Activated CD8-positive, alpha-beta memory T cell treated with anti-CD3 and anti-CD28 coated beads for 36 hours (primary cell): ENCODE measurements at regions not wholly inside any gene's neighbourhood (a gene's known extent, or its start where the extent isn't known, plus 50 kb on each side); places are given as distances from the start of the nearest gene placed in this dataset.

Experiments used
- CTCF ChIA-PET: fragments of 350-600 bp; sonication (Branson Sonifier 250); formaldehyde crosslinking; loops from one replicate; lab custom pipeline; 2021; ENCODE audit warnings: antibody characterized with exemption; lab: Charles Lee
- POLR2A ChIA-PET: fragments of 350-600 bp; sonication (Branson Sonifier 250); formaldehyde crosslinking; loops from one replicate; lab custom pipeline; 2021; ENCODE audit warnings: antibody characterized with exemption; lab: Charles Lee

GRCh38 chr15:66615846-66616245 is 50.0 kb upstream of the LCTL start:
- CTCF ChIA-PET: no interaction called here

GRCh38 chr15:66617137-66618090 is 51.6 kb upstream of the LCTL start:
- ChIA-PET POLR2A (no interaction called here), CTCF (interaction anchor here (0.9 kb wide), 1 partner anchor 13 kb away, joined by 4 read pairs; no protein-coding TSS in a partner anchor)

More at GRCh38 chr15:66615846-66616245, 50.0 kb upstream of the LCTL start:
- POLR2A ChIA-PET: no interaction called here

- POLR2A ChIA-PET: interaction anchor here (0.5 kb wide), 1 partner anchor 133 kb away, joined by 4 read pairs; no protein-coding TSS in a partner anchor
- CTCF ChIA-PET: interaction anchor here (0.6 to 3.1 kb wide), 7 partner anchors 10 to 314 kb away, joined by 3 to 9 read pairs (median 3); no protein-coding TSS in a partner anchor
Observed at GRCh38 chr15:66619152-66619903, 53.5 kb upstream of the LCTL start.

- ChIA-PET CTCF (interaction anchor here (1.7 to 3.1 kb wide), 2 partner anchors 11 to 231 kb away, joined by 9 read pairs; no protein-coding TSS in a partner anchor), POLR2A (no interaction called here)
Observed at GRCh38 chr15:66620341-66620740, 54.5 kb upstream of the LCTL start.

- ChIA-PET POLR2A (no interaction called here), CTCF (interaction anchor here (3.1 kb wide), 1 partner anchor 11 kb away, joined by 9 read pairs; no protein-coding TSS in a partner anchor)
Observed at GRCh38 chr15:66620744-66621344, 55.0 kb upstream of the LCTL start.

- ChIA-PET CTCF (no interaction called here), POLR2A (no interaction called here)
Observed at GRCh38 chr15:66621491-66622467, 56.0 kb upstream of the LCTL start.

- CTCF ChIA-PET: no interaction called here
- POLR2A ChIA-PET: no interaction called here
Observed at GRCh38 chr15:66622591-66623022, 56.8 kb upstream of the LCTL start.

GRCh38 chr15:66623801-66624453 is 58.1 kb upstream of the LCTL start:
- CTCF ChIA-PET: no interaction called here
- POLR2A ChIA-PET: no interaction called here

- ChIA-PET CTCF (no interaction called here), POLR2A (no interaction called here)
Observed at GRCh38 chr15:66625531-66625930, 59.7 kb upstream of the LCTL start.

- POLR2A ChIA-PET: no interaction called here
- CTCF ChIA-PET: no interaction called here
Observed at GRCh38 chr15:66625974-66626373, 60.2 kb upstream of the LCTL start.

- POLR2A ChIA-PET: no interaction called here
- CTCF ChIA-PET: interaction anchor here (0.8 kb wide), 1 partner anchor 22 kb away, joined by 3 read pairs; no protein-coding TSS in a partner anchor
Observed at GRCh38 chr15:66628976-66629723, 63.4 kb upstream of the LCTL start.

- POLR2A ChIA-PET: no interaction called here
- CTCF ChIA-PET: interaction anchor here (0.8 kb wide), 1 partner anchor 23 kb away, joined by 3 read pairs; no protein-coding TSS in a partner anchor
Observed at GRCh38 chr15:66629817-66630576, 64.2 kb upstream of the LCTL start.

- CTCF ChIA-PET: no interaction called here
- POLR2A ChIA-PET: no interaction called here
Observed at GRCh38 chr15:66630801-66631351, 65.1 kb upstream of the LCTL start.

- POLR2A ChIA-PET: no interaction called here
Observed at GRCh38 chr15:66631616-66632263, 65.9 kb upstream of the LCTL start.

GRCh38 chr15:66633041-66633937 is 67.5 kb upstream of the LCTL start:
- ChIA-PET CTCF (no interaction called here), POLR2A (no interaction called here)

More at GRCh38 chr15:66631616-66632263, 65.9 kb upstream of the LCTL start:
- CTCF ChIA-PET: no interaction called here
